Endothelial cell of umbilical vein (primary cell): ENCODE measurements at regions not wholly inside any gene's neighbourhood (a gene's known extent, or its start where the extent isn't known, plus 50 kb on each side); places are given as distances from the start of the nearest gene placed in this dataset.

ENCODE experiments used
- BruUV-seq: library from RNA; stranded (reverse); fragments of 400-500 nt; replicated peaks from 2 replicates; lab custom pipeline; 2021; lab: Mats Ljungman, UMichigan
- CTCF ChIA-PET: fragments of 300-600, 350-600 bp; sonication (Branson Sonifier 250); formaldehyde crosslinking; loops from one replicate; lab custom pipeline; 2021; ENCODE audit warnings: antibody characterized with exemption, inconsistent platforms; lab: Charles Lee
- POLR2A ChIA-PET: fragments of 300-600, 350-600 bp; sonication (Branson Sonifier 250); formaldehyde crosslinking; loops from one replicate; lab custom pipeline; 2021; ENCODE audit warnings: antibody characterized with exemption, inconsistent platforms; lab: Charles Lee
- DNase-seq: peaks from one replicate; pipeline ENCODE4 v3.0.0-alpha.2; 2011; ENCODE audit warnings: low read depth, low spot score
- FAIRE-seq: peaks from 2 replicates; lab custom pipeline; 2011; peaks lifted over from hg19 to GRCh38; lab: Jason Lieb, UNC
- H2AFZ ChIP-seq: 2 replicates; pipeline ENCODE4 v1.6.0; 2012; ENCODE audit warnings: low read depth, low read length, control low read depth, inconsistent platforms
- H3K27ac ChIP-seq: 2 replicates; pipeline ENCODE4 v1.5.1; 2011; ENCODE audit warnings: low read depth, mild to moderate bottlenecking, control low read depth, low read length, moderate library complexity; ENCODE audit not compliant: insufficient read depth
- H3K27me3 ChIP-seq, 2 experiments: 2 replicates each; pipeline versions ENCODE4 v1.6.0 to v1.6.1; 2011; ENCODE audit warnings: low read length in 2 of 2, mixed read lengths in 1 of 2; ENCODE audit not compliant: control insufficient read depth in 2 of 2, insufficient read depth in 2 of 2
- H3K36me3 ChIP-seq, 2 experiments: 2 replicates in 1 of 2; 3 replicates in 1 of 2; pipeline ENCODE4 v1.5.1; 2011; ENCODE audit warnings: low read length in 2 of 2, mild to moderate bottlenecking in 1 of 2, moderate library complexity in 1 of 2; ENCODE audit not compliant: control insufficient read depth in 2 of 2, insufficient read depth in 2 of 2; ENCODE audit errors: extremely low read depth in 1 of 2
- H3K4me1 ChIP-seq: 3 replicates; pipeline ENCODE4 v1.5.1; 2011; ENCODE audit warnings: mild to moderate bottlenecking, low read length; ENCODE audit not compliant: control insufficient read depth, insufficient read depth; ENCODE audit errors: extremely low read depth
- H3K4me2 ChIP-seq: 2 replicates; pipeline ENCODE4 v1.6.1; 2011; ENCODE audit warnings: low read length, control low read depth, mixed read lengths; ENCODE audit not compliant: insufficient read depth
- H3K4me3 ChIP-seq, 3 experiments: fragments of 200-600 bp in 1 of 3; sonication (generic), shearing (Covaris generic) in 1 of 3; replicated peaks in 1 of 3; 2 replicates each; pipeline ENCODE4 v1.5.1; 2011 to 2016; ENCODE audit warnings: control low read depth in 3 of 3, low read length in 3 of 3, mild to moderate bottlenecking in 2 of 3, inconsistent platforms in 1 of 3, low read depth in 1 of 3, moderate library complexity in 1 of 3; ENCODE audit not compliant: insufficient read depth in 1 of 3
- H3K79me2 ChIP-seq: 2 replicates; pipeline ENCODE4 v1.6.0; 2012; ENCODE audit warnings: low read length, inconsistent platforms; ENCODE audit not compliant: control insufficient read depth, insufficient read depth
- H3K9ac ChIP-seq: replicated peaks from 2 replicates; pipeline ENCODE3; 2011; ENCODE audit warnings: low read length, control low read depth; ENCODE audit not compliant: insufficient read depth; ENCODE audit errors: extremely low read depth
- H3K9me1 ChIP-seq: replicated peaks from 3 replicates; pipeline ENCODE4 v1.6.0; 2011; ENCODE audit warnings: mild to moderate bottlenecking, low read length; ENCODE audit not compliant: control insufficient read depth, insufficient read depth; ENCODE audit errors: extremely low read depth
- H3K9me3 ChIP-seq: replicated peaks from 2 replicates; pipeline ENCODE4 v1.5.1; 2012; ENCODE audit warnings: low read length, inconsistent platforms; ENCODE audit not compliant: control insufficient read depth, insufficient read depth
- H4K20me1 ChIP-seq: replicated peaks from 2 replicates; pipeline ENCODE3; 2011; ENCODE audit warnings: mild to moderate bottlenecking, low read length; ENCODE audit not compliant: control insufficient read depth, insufficient read depth; ENCODE audit errors: extremely low read depth
- CTCF ChIP-seq, 2 donors: IDR thresholded peaks; 1 replicate in 1 of 2; 2 replicates in 1 of 2; pipeline ENCODE4 v1.5.1; 2011; ENCODE audit warnings: low read length in 2 of 2, mild to moderate bottlenecking in 2 of 2, moderate library complexity in 2 of 2, control low read depth in 1 of 2, inconsistent platforms in 1 of 2, low read depth in 1 of 2; ENCODE audit not compliant: insufficient read depth in 1 of 2; ENCODE audit errors: extremely low read depth in 1 of 2
- EZH2 ChIP-seq: IDR thresholded peaks from 2 replicates; pipeline ENCODE4 v1.6.1; 2012; ENCODE audit warnings: borderline replicate concordance, low read depth, mild to moderate bottlenecking, moderate library complexity, low read length, inconsistent platforms; ENCODE audit not compliant: severe bottlenecking
- FOS ChIP-seq: IDR thresholded peaks from 2 replicates; pipeline ENCODE4 v1.6.1; 2011; ENCODE audit warnings: mild to moderate bottlenecking, low read length, moderate library complexity, borderline replicate concordance; ENCODE audit not compliant: insufficient read depth
- GATA2 ChIP-seq: IDR thresholded peaks from 2 replicates; pipeline ENCODE4 v1.7.0; 2011; ENCODE audit warnings: low read depth, mild to moderate bottlenecking, moderate library complexity, mixed read lengths, low read length; ENCODE audit not compliant: insufficient read length, insufficient read depth
- JUN ChIP-seq: IDR thresholded peaks from 2 replicates; pipeline ENCODE4 v1.6.1; 2011; ENCODE audit warnings: borderline replicate concordance, low read depth; ENCODE audit not compliant: insufficient read length, insufficient read depth
- MAX ChIP-seq: IDR thresholded peaks from 2 replicates; pipeline ENCODE4 v1.6.1; 2011; ENCODE audit not compliant: insufficient read depth, insufficient read length
- MYC ChIP-seq: IDR thresholded peaks from one replicate; pipeline ENCODE4 v1.6.1; 2011; ENCODE audit warnings: mild to moderate bottlenecking, low read depth, low read length
- POLR2A ChIP-seq: IDR thresholded peaks from 2 replicates; pipeline ENCODE4 v1.6.1; 2012; ENCODE audit warnings: low read depth, mild to moderate bottlenecking, control low read depth, low read length
- POLR2AphosphoS5 ChIP-seq: IDR thresholded peaks from 2 replicates; pipeline ENCODE4 v1.6.1; 2012; ENCODE audit warnings: low read depth, mild to moderate bottlenecking, control low read depth, low read length, moderate library complexity; ENCODE audit not compliant: insufficient read depth
- dilution Hi-C: fragments of 300-500 bp; cut with MboI; formaldehyde crosslinking; loops from one replicate; pipeline ENCODE4 v1.15.0; 2019; ENCODE audit warnings: low sequenced_read_pairs; ENCODE audit not compliant: extremely low pct_ligation_motif_present
- intact Hi-C: fragments of 100-400 bp; cut with micrococcal nuclease; formaldehyde crosslinking; loops from one replicate; pipeline ENCODE4 v1.10.0; 2022

GRCh38 chr10:33884604-33885003 lies 550.1 kb upstream of the NRP1 start:
- Histone ChIP-seq H3K9ac (no peak overlapping the region), H3K27ac (no peak overlapping the region), H3K79me2 (no peaks in the 10 kb centered on the region), H3K4me2 (no peak overlapping the region), H4K20me1 (no peaks in the 10 kb centered on the region), H3K36me3 (no peaks in the 10 kb centered on the region), H3K27me3 (peaks cover 7 to 9% of the 10 kb centered on the region in 2 experiments), H3K9me3 (no peaks in the 10 kb centered on the region), H3K4me1 (no peaks in the 10 kb centered on the region), H3K9me1 (no peaks in the 10 kb centered on the region), H3K4me3 (no peak overlapping the region), H2AFZ (no peak overlapping the region)
- ChIA-PET POLR2A (no interaction called here), CTCF (no interaction called here)
- dilution Hi-C loops, result no loop called here
- intact Hi-C loops, result no loop called here
- no TSS peak for BruUV-seq
- no peak for DNase-seq
- FAIRE-seq, result no peak
- TF ChIP-seq EZH2 (no peak), POLR2A (no peak), POLR2AphosphoS5 (no peak), GATA2 (no peak), MYC (no peak), MAX (no peak), FOS (no peak), CTCF (IDR thresholded peaks at IDR 0.05; ENCODE audit: extremely low read depth in 1 of 2, insufficient read depth in 1 of 2, low read depth in 1 of 2, low read length in 2 of 2) (no peak), JUN (no peak)
